CD4-positive, alpha-beta T cell treated with Interleukin-10 for 1 hour (primary cell): ENCODE measurements at regions not wholly inside any gene's neighbourhood (a gene's known extent, or its start where the extent isn't known, plus 50 kb on each side); places are given as distances from the start of the nearest gene placed in this dataset.

Experiments used
- DNase-seq: peaks from one replicate; pipeline ENCODE4 v3.0.0-alpha.2; 2020

DNA sequence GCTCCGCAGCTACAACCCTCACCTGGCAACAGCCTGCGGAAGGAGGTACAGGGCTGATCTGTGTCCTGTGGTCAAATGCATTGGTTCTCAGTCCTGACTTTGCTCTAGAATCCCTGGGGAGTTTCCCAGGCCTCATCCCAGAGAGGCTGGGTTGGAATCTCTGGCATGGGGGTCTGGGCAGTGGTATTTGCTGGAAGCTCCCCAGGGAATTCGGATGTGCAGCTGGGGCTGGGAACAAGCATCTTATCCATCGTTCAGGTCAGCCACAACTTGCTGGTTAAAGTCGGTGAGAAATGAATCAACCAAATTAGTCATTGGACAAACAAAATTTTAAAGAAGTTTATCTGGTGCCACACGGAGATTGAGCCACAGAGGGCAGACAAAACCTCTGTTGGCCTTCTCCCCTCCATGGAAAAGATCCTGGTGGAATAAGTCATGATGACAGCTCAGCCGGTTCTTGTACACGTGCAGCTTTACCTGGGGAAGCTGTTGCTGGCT lies 231.2 kb downstream of the FOXL1 start:
- DNase-seq: no peak

DNA sequence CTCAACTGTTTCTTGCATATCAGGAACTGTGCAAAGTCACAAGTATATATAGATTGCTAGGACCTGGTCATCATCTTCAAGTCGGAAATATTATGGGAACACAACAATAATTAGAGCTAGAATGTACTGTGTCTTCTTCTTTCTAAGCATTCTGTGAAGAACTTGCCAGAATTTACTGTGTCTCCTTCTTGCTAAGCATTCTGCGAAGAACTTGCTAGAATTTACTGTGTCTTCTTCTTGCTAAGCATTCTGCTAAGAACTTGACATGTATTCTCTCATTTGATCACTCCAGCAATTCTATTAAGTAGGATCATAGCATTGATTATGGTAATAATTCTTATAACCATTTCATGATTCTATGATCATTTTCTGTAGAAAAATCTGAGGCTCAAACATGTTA lies 231.7 kb downstream of the FOXL1 start:
- DNase-seq: no peak

DNA sequence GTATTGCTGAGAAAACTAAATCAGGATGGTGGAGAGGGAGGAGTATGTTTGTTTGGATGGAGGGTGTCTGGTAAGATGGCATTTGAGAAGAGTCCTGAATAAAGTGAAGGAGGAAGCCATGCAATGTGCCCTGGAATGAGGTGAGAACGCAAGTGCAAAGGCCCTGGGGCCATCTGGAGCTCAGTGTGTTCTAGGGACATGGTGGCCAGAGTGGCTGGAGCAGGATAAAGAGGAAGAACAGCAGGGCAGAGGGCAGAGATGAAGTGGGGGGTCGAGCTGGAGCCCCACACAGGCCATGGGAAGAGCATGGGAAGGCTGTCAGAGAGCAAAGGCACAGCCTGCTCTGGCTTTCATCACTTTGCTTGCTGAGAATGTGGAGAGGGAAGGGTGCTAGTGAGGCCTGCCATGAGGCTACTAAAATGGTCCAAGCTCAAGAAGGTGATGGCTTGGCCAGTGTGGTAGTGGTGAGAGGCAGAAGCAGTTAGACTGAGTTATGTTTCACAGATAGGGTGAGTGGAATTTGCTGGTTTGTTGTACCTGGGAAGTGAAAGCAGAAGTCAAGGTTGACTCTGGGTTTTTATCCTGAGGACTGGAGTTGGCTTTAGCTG lies 234.1 kb downstream of the FOXL1 start:
- DNase-seq: no peak

DNA sequence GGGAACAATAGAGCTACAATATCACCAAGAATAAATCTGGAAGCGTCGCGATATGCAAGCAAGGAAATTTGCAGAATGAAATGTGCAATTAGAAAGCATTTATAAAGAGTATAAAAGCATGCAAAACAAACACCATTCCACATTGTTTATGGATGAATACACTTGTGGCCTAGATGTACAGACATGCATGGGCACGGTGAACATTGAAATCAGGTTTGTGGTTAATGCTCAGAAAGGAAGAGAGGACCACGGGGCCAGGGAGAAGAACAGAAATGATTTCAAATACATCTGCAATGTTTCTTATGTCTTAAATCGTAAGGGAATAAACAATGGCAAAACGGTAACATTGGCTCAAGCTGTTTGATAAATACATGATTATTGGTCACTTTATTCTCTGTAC lies 235.9 kb downstream of the FOXL1 start:
- no peak for DNase-seq

DNA sequence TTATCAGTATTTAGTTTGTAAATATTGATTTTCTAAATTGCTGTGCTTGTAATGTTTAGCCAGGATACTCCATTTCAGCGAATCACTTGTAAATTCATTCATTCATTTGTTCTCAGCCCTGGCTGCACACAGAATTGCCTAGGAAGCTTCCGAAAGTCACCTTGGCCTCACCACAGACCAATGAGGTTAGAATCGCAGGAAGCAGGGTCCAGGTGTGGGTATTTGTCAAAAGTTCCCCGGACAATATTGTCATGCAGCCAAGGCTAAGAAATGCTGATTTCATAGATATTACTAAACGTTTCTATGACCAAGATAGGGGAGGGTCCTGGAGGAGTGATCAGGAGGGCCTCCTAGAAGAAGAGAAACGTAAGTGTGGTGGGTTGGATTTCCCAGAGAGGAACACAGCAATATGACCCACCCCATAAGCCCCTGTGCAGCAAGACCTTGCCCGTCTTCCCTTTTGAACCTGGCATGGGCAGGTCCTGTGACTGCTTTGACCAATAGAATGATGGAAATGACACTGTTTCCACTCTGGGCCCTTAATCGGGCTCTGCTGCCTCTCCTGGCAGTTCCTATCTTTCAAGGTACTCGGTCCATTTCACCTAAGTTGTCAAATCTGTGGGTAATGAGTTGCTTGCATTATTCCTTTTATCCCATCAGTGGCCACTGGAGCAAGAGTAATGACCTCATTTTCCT lies 238.7 kb downstream of the FOXL1 start:
- DNase-seq: no peak

DNA sequence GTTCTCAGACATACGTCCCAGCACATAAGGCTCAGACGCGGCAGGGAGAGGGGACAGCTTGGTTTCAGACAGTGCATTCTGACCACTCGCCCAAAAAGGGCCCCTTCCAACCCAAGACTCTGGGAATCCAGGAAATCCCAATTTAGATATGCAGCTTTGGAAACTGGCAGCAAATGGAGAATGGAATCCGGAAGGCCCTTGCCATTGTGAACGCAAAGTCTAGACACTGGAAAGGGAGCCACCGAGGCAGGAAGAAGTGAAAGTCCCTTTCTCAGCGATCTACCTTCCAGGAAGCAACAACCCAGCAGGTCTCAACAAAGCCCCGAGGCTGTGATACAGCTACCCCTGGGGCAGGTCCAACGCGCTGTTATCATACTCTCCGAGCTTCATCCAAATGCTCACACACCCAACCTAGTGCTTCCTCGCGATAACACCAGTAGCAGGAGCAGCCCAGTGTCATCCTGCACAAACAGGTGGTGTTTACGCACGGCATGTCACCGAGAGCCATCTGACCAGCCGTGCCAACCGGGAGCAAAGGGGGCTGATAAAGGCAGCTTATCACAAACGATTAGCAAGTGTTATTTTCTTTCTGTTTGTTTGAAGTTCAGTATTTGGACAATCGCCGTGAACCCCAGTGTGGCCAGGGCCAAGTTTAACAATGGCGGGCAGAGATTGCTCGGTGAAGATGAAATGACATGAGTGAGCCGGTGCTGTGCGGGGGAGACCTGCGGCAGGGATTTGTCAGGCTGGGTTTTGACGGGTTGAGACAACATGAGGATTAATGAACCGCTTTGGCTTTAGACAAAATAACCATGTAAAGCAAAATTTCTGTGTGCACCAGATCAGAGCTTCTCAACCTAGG lies 240.6 kb downstream of the FOXL1 start:
- no peak for DNase-seq

DNA sequence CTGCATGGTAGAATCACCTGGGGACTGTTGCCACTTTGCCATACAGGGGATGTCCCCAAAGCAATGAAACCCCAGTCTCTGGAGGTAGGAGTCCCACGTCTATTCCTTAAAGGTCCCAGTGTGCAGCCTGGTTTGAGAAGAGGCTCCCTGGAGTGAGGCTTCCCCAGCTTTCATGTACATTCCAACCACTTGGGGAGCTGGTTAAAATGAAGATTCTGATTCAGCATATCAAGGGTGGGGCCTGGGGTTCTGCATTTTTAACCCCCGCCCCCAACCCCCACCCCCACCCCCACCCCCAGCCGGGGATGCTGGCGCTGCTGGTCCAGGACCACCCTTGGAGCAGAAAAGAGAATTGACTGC lies 241.2 kb downstream of the FOXL1 start:
- no peak for DNase-seq

DNA sequence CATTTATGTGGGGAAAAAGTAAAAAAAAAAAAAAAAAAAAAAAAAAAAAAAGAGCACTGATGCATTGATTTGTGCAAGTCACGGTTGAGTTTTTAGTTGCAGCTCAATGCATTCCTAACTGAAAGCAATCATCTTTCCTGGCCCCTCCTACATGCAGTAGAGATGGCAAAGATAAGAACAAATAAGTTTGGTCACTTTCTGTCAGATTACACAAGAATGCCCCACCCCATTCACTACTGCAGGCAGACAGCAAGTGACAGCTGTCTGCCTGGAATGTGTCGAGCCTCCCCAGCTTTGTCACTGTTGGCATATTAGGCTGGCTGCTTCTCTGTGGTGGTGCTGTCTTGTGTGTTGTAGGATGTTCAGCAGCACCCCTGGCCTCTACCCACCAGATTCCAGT lies 243.5 kb downstream of the FOXL1 start:
- no peak for DNase-seq

DNA sequence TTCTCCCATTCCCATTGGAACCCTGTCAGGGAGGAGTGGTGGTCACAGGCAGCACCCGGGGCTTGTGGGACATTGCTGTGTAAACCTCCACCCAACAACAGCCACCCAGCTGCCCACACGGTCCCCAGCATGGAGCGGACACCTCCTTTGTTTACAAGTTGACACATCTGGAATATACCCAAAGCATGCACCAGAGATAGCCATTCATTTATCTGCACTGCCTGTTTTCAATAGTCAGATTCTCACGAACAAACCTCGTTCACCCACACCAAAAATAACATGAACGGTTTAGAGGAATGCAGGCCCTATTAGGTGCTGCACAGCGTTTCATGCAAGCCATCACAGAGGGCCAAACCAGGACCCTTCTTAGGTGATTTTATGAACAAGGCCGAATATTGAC lies 244.8 kb downstream of the FOXL1 start:
- DNase-seq: no peak

DNA sequence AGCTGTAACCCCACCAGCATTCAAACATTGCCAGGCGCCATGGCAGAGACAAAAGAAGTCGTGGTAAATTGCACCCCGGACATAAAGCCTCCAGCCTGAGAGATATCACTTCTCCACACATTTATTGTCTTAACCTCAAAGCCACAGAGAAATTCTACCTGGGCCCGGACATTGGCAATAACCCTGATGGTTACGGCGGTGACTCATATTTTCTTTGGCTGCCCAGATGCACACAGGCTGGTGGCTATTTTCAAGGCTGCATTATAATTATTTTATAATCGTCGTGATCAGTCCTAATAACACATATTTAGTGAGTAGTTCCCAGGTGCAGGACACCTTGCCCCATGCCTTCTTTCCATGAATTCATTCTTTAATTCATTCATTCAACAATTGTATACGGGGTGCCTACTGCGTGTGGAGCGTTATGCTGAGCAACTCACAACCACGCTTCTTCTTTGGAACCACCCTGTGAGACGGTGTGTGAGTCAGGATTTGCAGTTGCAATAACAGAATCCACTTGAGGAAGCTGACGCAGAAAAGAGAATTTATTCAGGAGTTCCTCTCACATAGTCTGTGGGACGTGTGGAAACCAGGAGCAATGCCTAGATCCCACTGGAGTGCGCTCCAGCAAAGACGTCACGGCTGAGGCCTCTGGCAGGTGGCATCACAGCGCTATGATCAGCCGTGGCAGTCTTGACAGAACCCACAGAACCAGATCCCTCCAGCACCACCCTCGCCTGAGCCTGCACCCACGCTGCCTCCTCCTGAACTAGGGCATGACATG lies 245.7 kb downstream of the FOXL1 start:
- no peak for DNase-seq

DNA sequence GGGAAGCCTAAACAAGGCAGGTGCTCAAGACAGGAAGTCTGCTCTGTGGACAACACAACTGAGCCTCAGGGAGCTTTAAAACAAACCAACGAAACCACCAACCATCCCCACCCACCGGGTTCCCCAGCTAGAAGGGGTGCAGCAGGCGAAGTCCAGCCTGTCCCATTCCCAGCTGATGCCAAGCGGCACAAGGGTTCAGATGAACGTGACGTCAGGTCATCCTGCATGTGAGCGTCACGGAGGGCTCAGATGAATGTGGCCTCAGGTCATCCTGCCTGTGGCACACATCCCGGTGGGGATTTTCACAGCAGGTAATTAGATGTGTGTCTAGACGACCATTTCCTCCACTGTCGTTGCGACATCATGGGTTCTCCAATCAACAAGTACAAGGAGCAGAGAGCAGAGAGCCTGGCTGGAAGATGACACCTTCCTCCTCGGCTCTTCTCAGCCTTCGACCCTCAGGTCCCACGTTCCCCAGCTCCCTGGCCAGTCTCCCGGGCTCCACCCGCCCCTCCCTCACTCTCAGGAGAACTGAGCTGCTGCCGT lies 246.5 kb downstream of the FOXL1 start:
- no peak for DNase-seq

DNA sequence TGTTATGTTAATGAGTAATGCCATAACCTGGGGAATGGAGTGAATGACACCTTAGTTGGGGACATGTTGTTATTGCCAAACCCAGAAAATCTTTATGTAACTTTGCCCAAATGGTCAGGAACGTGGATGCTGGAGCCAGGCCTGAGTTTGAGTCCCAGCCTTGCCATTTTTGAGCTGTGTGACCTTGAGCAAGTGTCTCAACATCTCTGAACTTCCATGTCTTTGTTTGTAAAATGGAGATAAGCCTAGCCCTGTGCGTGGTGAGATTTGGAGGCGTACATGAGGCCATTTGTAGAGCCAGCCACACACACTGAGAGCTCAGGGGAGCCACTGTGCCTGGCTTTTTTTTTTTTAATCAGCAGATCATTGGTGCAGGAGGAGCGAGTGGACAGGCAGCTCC lies 247.3 kb downstream of the FOXL1 start:
- no peak for DNase-seq

DNA sequence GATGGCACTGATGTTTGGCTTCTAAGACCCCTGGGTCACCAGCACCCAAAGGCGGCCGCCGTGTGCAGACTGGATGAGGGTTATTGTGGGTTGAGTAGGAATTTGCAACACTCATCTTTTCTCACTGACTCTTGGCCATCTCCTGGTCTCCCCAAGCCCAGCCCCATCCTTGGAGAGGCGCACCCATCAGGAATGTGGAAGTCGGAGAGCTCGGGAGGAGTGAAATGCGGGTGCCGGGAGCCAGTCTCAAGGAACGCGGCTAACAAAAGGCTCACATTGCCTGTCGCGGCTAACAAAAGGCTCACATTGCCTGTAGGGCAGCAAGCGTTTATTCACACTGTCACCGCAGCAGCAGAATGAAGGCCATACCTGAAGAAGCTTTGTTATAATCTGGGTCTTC lies 248.6 kb downstream of the FOXL1 start:
- no peak for DNase-seq

DNA sequence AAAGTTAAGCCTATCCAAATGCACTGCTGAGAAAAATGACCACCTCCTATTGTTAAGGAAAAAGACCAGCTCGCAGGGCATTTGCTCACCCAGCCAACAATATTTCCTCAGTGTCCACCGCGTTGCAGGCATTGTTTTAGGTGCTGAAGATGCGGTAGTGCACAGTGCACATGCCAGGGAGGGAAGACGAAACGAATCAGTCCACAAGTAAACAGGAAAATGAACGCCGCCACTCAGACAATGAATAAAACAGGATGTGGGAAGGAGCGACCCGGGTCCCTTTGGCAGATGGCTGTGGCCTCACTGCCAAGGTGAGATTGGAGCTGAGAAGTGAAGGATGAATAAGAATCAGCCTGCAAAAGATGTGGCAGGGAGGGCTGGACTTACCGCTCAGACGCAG lies 249.2 kb downstream of the FOXL1 start:
- no peak for DNase-seq

DNA sequence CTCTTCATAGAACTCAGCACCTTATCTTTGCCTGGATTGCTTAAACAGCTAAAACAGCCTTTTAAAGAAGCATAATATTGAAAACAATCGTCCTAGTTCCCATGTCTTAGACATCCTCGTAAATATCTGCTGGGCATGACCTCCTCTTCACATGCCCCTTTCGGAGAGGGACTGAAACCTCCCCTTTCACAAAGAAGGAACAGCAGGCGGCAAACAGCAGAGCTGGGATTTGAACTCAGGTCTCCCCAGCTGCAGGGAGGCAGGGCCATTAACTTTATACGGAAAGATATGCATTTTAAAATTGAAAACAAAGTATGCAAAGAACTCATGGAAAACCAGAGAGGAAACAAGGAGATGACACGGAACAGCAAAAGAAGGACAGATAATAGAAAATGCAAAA lies 249.9 kb downstream of the FOXL1 start:
- DNase-seq: no peak

DNA sequence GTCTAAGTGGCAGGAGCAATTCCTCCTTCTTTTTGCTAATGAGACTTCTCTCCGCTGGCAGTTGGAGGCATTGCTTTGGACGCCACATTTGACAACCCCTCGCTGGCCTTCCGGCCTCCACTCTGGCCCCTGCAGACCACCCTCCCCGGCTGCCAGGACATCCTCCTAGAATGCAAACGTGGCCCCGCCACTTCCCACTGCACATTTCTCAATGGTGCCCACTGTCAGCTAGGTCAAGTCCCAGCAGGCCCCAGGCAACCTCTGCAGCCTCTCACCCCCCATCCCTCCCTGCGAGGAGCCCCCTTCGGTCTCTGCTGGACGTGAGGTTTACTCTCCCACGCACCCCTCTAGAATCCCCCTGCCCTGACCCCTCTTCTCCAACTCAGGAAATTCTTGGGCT lies 250.3 kb downstream of the FOXL1 start:
- DNase-seq: no peak

DNA sequence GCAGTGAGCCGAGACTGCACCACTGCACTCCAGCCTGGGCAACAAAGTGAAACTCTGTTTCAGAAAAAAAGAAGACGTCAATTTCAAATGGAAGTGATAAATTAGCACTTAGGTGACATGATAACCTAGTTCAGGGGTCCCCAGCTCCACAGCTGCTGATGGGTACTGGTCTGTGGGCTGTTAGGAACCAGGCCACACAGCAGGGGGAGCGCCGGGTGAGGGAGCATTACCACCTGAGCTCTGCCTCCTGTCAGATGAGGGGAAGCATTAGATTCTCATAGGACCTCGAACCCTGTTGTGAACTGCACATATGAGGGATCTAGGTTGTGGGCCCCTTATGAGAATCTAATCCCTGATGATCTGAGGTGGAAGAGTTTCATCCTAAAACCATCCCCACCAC lies 253.0 kb downstream of the FOXL1 start:
- no peak for DNase-seq

DNA sequence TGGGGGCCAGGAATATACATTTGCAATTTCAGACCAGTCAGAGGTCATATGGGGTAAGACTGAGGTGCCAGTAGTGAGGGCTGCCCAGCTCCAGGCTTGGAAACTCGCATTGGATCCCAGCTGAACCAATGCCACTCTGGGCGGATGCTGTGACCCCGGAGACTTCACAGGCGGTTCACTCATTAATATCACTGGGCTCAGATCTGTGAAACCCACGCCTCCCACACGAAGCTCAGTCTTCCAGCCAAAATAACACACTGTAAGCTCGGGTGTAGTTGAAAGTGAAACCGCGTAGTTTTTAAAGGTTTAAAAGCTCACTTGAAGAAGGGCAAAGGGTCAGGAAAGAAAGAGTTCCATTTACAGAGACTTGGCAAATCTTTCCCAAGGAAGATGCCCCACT lies 254.8 kb downstream of the FOXL1 start:
- no peak for DNase-seq

DNA sequence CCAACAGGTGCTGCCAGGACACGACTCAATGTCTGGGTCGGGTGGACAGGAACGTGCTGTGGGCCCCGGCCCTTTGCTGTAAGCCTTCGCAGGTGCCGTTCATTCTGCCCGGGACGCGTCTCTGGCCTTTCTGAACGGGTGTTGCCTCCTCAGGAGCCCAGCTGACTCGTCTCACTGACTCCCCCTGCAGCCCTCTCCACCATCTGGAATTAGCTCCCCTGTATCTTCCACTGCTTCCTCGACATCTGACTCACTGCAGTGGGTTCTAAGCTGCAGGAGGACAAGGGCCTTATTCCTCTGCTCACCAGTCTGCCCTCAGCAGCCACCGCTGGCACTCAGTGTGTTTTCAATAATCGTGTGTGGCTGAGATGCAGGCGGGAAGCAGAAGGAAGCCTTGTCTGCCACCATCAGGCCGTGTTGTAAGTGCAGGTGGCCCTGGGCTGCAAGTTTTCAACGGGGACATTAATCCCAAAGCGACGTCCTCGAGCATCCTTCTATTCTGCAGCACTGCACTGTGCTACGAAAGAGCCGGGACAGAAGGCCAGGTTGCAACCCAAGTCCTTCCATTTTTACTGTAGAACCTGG lies 256.2 kb downstream of the FOXL1 start:
- DNase-seq: no peak

DNA sequence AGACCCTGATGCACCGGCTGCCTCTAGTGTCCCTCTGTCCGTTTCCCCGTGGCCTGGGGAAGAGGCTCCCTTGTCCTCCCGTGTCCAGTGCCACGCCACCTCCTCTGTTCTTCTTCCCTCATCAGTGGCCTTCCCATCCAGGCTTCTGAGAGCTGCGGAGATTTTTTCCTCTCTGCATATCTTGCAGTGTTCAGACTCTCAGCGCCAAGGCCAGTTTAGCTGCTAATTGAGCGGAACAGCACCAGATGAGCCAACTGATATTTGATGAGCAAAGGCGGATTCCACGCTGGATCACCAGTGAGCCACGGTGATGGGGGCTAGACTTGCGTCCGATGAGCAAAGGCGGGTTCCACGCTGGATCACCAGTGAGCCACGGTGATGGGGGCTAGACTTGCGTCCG lies 257.6 kb downstream of the FOXL1 start:
- no peak for DNase-seq

DNA sequence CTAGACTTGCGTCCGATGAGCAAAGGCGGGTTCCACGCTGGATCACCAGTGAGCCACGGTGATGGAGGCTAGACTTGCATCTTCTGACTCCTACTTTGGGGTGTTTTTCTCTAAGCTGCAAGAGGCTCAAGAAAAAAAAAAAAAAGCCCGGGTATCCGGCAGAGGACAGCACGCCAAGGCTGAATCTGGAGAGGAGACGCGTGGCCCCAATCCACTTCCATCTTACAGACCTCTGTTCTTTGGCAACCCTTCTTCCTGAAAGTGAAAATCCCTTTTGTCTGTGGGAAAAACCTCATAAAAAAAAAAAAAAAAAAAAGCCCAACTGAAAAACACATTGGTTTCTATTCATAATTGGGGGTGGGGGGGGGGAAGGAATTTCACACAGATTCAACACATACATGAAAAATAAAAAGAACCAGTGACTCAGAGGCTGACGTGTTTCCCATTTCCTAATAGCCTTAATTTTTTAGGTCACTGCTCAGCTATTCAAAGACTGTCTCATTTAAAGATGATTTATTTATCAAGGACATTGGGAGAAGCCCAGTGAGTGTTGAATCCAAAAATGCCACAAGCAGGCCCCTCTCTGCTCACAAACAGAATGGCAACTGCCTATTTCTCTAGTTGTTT lies 258.3 kb downstream of the FOXL1 start:
- no peak for DNase-seq

DNA sequence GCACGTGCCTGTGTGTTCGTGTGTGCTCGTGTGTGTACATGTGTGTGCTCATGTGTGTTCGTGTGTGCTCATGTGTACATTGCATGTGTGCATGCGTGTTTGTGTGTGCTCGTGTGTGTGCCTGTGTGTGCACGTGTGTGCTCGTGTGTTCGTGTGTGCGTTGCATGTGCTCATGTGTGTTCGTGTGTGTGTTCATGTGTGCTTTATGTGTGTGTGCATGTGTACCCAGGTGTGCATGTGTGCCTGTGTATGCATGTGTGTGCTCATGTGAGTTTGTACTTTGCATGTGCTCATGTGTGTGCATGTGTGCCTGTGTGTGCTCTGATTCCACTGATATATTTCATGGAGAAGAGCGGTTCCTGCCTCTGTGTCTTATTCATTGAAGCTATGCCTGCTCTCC lies 265.5 kb downstream of the FOXL1 start:
- no peak for DNase-seq
